NCI-H1694 (cell line): ENCODE measurements at regions not wholly inside any gene's neighbourhood (a gene's known extent, or its start where the extent isn't known, plus 50 kb on each side); places are given as distances from the start of the nearest gene placed in this dataset.
"Not testable (repeated sequence)": the region's sequence is repeated elsewhere in the genome, so short reads cannot be mapped to it uniquely, and the experiment has no call there.

Experiments
- DNase-seq: peaks from one replicate; lab custom pipeline; 2025; lab: John Stamatoyannopoulos, UW

DNA sequence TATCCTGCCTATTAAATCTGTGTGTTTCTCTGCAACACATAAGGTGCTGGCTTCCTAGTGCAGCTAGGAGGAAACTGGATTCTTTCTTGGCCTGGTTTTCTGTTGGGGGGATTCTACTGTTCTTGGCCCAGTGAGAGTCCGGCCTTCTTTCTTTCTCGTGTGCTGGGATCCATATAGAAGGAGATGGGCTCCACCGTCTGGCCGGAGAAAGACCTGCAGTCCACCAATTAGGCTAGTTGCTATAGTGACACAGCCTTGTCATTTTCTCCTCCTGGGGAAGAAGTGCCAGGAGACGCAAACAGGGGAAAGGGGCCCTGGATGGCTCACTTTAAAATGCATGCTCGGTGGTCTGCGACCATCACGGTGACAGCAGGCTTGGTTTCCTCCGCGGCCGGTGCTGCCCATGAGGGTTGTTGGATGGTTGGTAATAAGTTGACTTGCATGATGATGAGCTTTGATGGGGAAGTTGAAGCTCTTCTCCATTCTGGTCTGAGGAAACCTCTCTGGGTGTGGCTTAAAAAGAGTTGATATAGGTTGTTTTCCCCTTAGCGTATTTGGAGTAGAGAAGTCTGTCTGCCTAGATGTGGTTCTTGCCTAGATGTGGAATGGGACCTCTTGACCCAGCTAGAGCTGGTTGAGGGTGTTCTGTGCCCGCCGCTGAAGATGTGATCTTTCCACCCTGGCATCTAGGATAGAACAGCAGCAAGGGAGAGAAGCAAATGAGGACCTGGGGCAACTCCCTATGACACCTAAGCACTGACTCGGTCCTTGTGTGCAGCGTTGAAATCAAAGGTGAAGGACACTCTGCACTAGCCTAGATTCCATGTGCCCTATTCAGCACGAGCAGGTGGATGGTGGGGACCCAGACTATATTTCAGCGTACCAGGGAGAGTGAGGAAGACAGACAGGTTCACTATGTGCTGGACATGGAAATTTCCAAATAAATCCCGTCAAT, 1335.0 kb downstream of the BRD1 start:
- peak; percentile 75 for DNase-seq

DNA sequence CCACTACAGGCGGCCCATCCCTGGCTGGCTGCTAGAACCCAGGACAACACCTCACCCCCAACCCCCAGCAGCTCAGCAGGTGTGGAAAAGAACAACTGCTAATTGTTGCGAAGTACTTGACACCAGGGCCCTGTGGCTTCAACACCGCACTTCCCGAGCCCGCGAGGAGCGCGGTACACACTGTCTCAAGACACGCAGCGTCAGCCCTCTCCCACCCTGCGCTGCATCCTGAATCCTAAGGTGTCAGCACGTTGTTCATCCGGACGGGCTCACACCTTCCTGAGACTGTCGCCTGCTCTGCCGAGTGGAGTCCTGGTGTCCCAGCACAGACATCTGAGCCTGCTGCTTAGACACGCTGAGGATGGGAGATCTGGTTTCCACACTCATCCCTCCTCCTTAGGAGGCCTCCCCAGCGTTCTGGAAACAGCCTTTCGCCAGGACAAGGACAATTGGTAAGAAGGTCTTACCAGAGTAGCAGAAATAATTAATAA, 1336.2 kb downstream of the BRD1 start:
- no peak for DNase-seq

DNA sequence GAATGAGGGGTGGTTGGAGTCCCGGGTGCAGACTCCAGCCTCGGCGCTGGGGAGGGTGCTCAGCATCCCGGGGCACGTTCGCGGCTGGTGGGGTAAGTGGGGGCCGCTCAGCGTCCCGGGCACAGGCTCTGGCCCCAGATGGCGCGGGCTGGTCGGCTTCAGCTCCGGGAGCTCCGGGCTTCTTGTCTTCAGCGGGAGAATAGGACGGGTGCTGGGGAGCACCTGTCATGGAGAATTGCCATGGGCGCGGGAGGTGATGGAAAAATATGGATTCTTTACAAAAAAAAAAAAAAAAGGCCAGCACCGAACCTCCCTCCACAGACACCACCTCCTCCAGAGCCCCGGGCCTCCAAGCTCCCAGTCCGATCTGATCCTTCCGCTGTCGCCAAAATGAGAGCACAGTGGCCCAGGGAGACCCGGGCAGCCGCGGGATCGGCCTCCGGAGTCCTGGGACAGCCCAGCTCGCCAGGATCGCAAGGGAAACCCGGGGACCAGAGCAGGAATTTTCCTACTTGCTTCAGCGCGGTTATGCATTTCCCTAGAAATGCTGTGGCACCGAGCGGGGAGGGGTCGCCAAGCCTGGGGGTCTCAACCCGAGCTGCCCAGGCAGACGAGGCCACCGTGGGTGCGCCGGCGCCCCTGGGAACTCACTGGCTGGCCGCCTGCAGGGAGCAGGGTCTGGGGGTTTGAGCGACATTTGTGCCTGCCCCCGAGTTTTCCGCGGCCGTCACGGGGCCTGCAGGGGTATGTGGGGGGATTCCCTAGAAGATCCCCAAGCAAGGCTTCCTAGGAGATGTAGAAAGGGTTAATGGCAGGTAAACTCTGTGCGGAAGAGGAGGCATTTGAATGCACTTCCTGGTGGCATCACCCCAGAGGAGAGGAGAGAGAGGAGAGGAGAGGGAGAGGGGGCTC, 1336.9 kb downstream of the BRD1 start:
- DNase-seq = no peak

DNA sequence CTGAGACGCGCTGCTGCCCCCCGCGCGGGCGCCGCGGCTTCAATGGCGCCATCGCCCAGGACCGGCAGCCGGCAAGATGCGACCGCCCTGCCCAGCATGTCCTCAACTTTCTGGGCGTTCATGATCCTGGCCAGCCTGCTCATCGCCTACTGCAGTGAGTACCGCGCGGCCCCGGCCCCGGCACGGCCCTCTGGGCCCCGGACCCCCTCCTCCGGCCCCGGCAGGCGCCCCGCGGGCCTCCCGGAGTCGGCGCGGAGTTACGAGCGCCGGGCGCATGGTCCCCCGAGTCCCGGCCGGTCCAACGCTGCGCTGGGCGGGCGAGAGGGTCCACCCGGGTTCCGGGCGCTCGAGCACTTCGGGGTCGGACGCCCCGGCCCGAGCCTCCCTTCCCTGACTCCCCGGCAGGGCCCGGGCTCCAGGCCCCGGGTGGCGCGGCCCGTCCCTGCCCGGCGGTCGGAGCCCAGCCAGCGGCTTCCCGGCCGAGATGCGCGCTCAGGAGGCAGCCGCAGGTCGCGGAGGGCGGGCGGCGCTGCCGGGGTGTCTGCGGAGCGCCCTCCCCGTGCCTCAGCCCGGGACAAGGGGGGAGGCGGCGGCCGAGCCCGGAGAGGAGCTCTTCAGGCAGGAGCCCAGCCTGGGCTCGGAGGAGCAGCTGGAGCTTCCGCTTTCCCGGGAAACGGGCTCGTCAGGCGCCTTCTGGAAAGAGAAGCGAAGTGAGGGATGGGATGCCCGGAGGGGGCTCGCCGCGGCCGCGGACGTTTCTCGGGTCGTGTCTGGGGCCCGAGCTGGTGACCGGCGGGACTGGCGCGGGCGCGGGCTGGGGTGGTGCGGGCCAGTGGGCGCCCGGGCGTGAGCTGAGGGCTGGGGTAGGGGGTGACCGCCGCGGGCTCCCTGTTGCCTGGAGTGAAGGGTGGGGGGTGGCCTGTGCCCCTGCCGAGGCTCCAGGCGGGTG, 1337.8 kb downstream of the BRD1 start:
- DNase-seq = no peak

DNA sequence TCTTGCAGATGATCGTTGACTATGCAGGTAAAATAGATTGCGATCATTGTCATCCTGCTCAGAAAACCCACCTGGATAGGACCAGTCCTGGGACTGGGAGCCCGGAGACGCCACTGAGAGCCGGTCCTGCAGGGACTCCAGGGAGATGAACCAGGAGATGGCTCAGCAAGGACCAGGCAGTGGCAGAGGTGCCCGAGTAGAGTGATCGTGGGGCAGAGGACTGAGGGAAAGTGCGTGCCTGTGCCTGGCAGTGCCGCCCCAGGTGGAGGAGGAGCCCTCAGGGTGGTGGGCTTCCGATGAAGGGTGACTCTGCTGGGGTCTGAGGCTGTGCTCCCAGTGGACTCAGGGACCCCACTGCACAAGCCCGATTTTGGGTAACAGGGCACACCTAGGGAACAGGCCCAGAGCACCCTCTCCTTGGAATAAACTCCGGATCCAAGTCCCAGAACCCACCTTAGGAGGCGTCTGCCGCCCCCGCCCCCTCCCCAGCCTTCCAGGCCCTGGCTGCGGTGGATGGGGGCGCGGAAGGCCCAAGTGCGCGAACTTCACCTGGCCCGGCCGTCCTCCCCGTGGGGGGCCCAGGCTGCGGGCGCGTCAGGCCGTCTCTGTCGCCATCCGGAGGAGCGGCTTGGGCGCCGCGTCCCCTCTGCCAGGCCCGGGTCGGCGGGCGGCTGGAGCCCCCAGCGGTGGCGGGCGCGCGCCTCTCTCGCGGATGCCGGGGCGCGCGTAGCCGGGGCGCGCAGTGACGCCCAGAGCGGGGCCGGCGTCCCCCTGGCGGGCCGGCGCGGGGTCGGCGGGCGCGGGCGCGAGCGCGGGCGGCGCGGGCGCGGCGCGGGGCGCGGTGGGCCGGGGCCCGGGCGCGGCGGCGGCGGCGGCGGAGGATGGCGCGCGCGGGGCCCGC, 1338.8 kb downstream of the BRD1 start:
- DNase-seq = no peak

DNA sequence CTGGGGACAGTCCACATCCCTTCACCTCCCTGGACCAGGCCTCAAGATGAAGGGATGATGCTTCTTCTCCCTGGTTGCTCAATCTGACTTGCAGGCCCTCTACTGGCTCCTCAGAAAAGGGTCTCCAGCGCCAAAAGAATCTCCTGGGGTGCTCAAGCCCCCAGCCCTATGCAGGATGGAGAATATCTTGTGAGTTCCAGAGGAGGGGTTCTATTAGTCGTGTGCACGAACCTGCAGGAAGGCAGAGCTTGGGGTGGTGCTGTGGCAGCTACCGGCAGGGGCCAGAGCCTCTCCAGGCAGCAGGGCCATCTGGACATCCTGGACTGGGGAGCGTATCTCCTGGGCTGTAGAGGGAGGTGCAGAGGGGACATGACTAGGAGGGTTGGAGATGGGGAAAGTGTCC, 1339.5 kb downstream of the BRD1 start:
- DNase-seq = no peak

DNA sequence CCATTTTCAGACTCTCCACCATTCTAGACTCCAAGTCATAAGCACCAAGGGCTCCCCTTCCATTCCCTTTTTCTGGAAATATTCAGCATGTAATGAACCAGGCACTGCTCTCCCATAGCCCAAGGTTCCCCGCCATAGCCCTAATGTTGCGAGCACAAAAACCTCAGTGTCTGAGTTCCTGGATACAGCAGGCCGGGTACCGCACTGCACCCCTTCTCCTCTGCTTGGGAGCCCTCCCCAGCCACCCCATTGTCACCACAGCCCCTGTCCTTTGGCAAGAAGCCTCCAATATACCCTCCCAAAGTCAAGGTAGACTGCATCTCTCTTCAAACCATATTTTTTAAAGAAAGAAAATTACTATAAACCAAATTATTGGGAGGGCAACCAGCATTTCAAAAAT, 1341.1 kb downstream of the BRD1 start:
- no peak for DNase-seq

DNA sequence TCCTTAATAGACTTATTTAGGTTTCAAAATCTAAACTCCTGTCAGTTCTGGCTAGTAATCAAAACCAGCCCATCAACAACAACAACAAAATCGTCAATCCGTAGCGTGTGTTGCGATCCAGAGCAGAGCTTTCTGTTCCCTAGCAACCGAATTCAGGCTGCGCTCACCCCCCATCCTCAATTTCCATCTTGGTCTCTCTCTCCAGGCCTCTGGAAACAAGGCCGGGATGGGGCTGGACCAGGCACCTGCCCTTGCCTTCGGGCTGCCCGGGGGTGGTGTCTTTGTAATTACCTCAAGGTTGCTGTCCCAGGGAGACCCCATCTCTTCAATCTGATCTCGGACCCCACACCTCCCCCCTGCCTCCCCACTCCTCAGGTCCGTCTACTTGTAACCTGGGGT, 1341.5 kb downstream of the BRD1 start:
- DNase-seq = no peak

DNA sequence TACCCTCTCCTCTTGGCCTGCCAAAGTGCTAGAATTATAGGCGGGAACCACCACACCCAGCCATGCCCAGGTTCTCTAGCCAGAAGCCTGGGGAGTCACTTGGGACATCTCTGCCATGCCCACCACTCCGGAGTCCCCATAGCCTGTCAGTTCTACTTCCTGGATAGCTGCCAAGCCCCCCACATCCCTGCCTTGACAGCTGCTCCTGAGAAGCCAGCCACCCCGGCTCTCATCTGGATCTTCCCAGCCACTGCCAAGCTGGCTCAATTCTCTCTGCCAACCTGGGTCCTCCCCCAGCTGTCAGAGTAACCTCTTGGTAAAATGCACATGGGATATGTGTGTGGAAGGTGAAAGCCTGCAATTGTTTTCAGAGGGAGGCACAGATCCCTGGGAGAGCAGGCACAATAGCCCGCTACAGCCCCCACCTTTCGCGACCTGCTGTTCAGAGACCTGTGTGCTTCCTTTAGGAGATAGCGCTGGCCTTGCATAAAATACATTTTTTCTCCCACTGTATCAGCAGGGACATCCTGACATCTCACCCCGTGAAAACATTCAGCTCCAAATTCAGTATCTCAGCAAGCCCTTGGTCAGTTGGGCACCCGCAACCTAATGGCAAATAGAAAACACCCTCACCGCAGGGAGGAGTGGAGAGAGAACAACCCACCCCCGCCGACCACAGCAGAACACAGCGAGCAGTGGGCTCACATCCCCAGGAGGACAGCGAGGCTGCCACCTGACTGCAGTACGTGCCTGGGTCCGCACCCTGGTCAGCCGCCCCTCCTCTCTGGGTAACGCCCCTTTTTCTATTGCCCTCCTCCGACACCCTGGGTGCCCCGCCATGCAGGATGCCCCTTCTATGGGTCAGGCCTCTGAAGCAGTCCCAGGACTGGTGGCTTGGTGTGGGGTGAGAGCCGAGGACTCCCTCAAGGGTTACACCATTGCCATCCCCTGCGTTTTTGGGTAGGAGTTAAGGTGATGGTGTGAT, 1342.2 kb downstream of the BRD1 start:
- DNase-seq = peak; percentile 61

DNA sequence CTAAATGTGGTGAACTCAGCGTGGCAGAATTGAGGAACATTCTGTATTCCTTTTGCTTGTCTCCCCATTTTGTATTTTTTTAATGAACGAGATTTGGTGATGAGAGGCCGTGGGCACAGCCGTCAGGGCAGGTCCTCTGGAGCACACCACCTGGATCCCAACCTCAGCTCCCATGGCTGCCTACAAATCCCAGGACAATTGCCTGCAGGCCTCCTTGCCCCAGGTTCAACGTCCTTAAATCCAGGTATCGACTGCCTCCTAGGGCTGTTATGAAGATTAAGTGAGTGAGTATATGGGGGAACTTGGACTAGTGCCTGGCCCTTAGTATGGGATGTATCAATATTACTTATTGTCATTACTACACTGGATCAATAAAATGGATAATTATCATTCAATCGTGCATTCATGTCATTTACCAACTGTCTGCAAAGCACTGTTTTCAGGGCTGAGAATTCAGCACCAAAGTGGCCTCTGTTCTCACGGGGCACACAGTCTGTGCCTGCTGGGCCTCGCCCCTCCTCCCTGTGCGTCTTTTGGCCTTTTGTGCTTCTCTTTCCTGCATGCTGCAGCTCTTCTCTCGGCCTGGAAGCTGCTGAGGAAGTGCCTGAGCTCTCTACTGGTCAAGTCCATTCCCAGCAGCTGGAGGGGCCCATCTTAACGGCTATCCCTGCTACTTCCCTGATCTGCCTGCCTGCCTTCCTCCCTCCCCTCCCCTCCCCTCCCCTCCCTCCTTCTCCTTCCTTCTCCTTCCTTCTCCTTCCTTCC, 1343.7 kb downstream of the BRD1 start:
- no peak for DNase-seq

DNA sequence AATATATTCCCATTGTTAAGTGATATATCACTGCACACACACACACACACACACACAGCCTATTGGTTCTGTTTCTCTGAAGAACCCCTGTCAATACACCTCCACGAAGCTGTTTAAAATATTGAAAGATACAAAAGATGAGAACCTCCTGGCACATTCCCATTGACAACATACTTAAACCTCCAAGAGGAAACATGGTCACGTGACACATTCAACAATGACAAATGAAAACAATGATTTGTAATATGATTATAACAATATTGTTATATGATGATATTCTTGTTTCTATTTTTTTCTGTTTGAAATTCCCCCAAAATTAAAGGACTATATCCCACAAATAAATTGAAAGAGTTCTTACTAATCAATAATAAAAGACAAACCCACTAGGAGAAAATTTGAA, 1344.9 kb downstream of the BRD1 start:
- DNase-seq = no peak

DNA sequence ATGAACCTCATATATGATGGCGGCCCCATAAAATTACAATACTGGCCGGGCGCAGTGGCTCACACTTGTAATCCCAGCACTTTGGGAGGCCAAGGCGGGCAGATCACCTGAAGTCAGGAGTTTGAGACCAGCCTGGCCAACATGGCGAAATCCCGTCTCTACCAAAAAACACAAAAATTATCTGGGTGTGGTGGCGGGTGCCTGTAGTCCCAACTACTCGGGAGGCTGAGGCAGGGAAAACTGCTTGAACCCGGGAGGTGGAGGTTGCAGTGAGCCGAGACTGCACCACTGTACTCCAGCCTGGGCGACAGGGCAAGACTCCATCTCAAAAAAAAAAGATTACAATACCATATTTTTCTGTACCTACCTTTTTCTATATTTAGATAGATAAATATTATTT, 1345.5 kb downstream of the BRD1 start:
- not testable (repeated sequence) for DNase-seq

DNA sequence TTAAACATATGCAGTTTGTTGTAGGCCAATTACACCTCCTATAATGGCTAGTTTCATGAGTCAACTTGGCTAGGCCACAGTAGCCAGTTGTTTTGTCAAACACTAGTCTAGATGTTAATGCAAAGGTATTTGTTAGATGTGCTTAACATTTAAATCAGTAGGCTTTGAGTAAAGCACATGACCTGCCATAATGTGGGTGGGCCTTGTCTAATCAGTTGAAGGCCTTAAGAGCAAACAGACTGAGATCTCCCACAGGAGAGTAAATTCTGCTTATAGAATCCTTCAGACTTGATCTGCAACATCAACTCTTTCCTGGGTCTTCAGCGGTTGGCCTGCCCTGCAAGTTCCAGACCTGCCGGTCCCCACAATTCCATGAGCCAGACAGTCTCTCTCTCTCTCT, 1345.9 kb downstream of the BRD1 start:
- no peak for DNase-seq

DNA sequence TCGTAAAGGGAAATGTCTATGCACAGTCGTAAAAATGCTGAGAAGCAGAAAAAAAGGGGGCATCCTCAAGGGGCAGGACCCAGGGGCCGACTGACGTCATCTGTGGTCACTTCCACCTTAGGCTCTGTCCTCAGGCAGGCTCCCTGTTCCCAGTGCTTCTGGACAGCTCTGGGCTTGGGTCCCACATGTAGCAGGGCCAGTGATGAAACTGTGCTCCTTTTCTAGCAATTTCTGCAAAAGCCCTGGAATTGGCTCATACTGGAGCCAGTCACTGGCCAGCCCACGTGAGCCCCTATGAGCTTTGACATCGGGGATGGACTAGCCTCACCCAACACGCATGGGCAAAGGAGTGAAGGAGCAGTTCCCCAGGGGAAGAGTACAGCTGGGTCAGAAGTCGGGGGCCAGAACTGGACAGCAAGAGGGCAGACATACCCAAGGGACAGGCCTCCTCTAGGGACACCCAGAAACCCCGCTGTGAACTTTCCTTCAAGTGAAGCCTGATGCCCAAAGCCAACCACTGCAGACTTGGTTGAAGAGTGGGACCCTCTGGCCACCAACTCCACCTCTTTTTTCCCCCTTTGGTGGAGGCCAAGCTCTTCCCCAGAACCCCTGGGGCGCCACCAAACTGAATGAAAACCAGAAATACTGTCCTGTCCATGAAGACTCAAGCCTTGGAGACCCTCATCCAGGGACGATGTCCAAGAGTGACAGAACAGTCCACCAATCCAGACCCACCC, 1349.0 kb downstream of the BRD1 start:
- DNase-seq = no peak

DNA sequence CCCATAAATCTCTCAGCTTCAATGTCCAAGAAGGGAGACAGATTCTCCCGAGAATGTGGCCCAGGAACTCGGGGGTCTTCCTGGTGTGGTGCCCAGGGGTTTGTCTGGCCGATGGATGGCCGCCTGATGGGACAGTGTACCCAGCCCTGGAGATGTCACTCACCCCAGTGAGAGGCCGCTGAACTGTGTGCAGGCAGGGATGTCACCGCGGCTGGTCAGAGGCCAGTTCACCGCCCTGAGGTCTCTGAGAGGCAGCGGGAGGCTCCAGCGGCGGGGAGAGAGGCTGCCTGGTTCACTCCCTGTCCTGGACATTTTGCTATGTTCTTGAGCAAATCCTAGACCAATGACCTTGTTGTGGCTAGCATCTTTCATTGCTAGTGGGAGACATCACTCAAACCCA, 1349.5 kb downstream of the BRD1 start:
- DNase-seq = no peak

DNA sequence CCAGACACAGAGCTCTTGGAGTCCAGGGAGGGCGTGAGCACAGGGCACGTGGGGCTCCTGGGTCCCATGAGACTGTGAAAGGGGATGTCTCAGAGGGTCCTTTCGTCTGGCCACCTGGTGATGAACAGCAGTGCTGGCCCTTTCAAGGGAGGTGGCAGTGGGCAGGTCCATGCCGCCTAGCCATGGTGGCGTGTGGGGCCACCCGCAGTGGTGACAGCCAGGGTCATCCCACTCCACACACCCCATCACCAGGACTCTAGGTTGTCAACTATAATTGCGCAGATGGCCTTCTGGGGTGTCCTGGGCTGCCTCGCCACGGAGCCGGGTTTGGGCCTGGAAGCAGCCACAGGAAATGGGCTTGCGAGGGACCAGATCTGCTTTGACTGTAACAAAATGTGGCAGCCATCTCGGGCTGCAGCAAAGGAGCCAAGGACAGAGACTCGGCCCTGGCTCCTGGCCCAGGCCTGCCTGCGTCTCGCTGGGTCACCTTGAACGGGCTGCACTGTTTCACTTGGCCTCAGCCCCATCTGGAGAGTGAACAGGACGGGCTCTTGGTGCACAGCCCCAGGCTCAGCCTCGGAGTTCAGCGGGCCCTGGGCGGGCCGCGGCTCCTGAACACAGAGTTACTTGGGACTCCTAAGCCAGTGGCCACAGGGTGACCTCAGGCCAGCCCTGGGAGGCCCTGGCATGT, 1350.5 kb downstream of the BRD1 start:
- DNase-seq = no peak

DNA sequence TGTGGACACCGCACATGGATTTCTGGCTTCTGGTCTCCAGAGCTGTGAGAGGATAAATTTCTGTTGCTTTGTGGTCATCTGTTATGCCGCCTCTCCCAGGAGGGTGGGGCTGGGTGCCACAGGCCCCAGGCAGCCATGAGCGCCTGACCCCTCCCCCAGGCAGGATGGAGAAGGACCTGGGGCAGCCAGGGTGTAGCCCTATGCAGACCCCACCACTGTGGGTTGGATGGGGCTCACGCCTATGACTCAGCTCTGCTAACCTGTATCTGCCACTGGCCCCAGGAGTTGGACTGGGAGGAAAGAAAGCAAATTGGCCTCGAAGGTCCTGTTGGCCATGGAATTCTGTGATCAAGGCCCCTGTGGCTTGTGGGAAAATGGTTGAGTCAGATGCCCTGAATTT, 1351.1 kb downstream of the BRD1 start:
- no peak for DNase-seq
